ENCODE measurements at regions not wholly inside any gene's neighbourhood (a gene's known extent, or its start where the extent isn't known, plus 50 kb on each side); places are given as distances from the start of the nearest gene placed in this dataset.

DNA sequence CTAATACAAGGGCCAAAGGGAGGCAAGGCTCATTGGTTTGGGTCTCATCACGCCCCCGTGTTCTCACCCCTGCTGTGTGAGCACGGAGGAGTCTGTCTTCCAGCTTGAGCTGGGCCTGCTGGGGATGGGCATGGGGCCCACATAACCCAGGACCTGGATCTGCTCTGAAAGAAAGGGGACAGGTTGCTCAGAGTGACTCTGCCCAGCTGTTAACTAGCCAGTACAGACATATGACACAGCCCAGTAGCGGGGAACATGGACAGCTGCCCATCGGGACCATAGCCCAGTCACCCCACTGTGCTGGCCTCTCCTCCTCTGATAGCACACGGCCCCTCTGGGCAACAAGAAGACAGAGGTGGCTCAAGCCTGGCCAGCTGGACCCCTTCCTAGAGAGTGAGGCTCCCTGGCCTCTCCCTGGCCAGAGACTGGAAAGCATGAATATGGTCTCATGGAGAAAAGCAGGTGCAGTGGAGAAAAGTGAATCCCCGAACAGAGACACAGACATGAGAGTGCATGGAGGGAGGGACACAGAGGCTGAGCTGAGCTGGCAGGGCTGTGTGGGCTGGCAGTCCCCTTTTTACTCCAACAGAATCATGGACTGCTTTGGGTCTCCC is 973.9 kb downstream of the BRD1 start:
- no peak overlapping the region for H2AFZ ChIP-seq
- WGBS, 2 experiments (ENCODE audit: low coverage in 1 of 2, low lambda C conversion rate in 2 of 2, missing lambda C conversion rate in 2 of 2), result 22 to 29% methylated on average over 7 of the region's 7 CpGs
- no peak overlapping the region for H3K4me2 ChIP-seq (ENCODE audit: unreplicated experiment)
- H3K4me1 ChIP-seq (ENCODE audit: insufficient read depth), result no peaks in the 10 kb centered on the region
- no peaks in the 10 kb centered on the region for H3K27me3 ChIP-seq (replicated peaks; ENCODE audit: insufficient read depth)
- no peak overlapping the region for H3K4me3 ChIP-seq
- H3K36me3 ChIP-seq (ENCODE audit: low read depth), result no peaks in the 10 kb centered on the region
- no peaks in the 10 kb centered on the region for H3K79me2 ChIP-seq (ENCODE audit: insufficient read depth)
- TF ChIP-seq EZH2 (IDR thresholded peaks at IDR 0.05; ENCODE audit: insufficient read depth, poor library complexity, severe bottlenecking), result no peak
- no peak for TF ChIP-seq EZH2phosphoT487 (IDR thresholded peaks at IDR 0.05; ENCODE audit: insufficient read depth, low read depth)
- in situ Hi-C loops (cut with MboI), result no loop called here
- DNase-seq, result no peak
- no peak overlapping the region for H3K9ac ChIP-seq
- no peaks in the 10 kb centered on the region for H3F3A ChIP-seq (ENCODE audit: insufficient read depth)
- H4K20me1 ChIP-seq (ENCODE audit: insufficient read depth), result no peaks in the 10 kb centered on the region
- H3K9me3 ChIP-seq (ENCODE audit: low read depth), result no peaks in the 10 kb centered on the region
- no peak overlapping the region for H3K27ac ChIP-seq
- H3K9me2 ChIP-seq (ENCODE audit: insufficient read depth), result no peaks in the 10 kb centered on the region

DNA sequence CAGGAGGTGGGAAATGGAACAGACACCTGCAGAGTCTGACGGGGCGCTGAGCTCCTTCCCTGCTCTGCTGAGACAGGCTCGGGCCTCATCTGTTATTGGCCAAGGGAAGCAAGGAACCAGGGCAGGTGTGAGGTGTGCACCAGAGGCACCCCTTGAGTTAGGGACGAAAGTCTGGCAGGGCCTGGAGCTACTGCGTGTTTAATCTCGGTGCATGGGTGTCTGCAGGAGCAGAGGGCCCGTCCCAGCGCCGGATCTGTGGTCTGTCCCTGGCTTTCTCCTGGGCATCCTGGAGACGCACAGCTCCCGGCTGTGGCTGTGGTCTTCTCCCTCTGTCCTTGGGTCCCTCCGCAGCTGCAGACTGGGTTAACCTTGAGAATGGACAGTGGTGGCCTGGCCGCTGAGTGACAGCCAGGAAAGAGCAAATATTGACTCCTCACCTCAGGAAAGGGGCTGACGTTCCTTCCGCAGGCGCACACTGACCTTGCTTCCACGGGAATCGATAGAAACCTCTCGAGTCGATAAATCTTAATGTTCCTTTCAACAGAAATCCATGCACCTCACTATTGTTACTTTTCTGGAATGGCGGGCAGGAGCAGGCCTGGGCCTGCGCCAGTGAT is 975.6 kb downstream of the BRD1 start:
- Histone ChIP-seq H3K79me2 (ENCODE audit: insufficient read depth) (no peaks in the 10 kb centered on the region), H3K4me1 (ENCODE audit: insufficient read depth) (no peaks in the 10 kb centered on the region), H3K9ac (no peak overlapping the region), H3K27ac (no peak overlapping the region), H3K27me3 (replicated peaks; ENCODE audit: insufficient read depth) (no peaks in the 10 kb centered on the region), H3K9me2 (ENCODE audit: insufficient read depth) (no peaks in the 10 kb centered on the region), H3F3A (ENCODE audit: insufficient read depth) (no peaks in the 10 kb centered on the region), H3K4me2 (ENCODE audit: unreplicated experiment) (no peak overlapping the region), H3K9me3 (ENCODE audit: low read depth) (no peaks in the 10 kb centered on the region), H4K20me1 (ENCODE audit: insufficient read depth) (no peaks in the 10 kb centered on the region), H3K4me3 (no peak overlapping the region), H3K36me3 (ENCODE audit: low read depth) (no peaks in the 10 kb centered on the region), H2AFZ (no peak overlapping the region)
- no peak for TF ChIP-seq EZH2phosphoT487 (IDR thresholded peaks at IDR 0.05; ENCODE audit: insufficient read depth, low read depth)
- in situ Hi-C loops (cut with MboI), result no loop called here
- WGBS, 2 experiments (ENCODE audit: low coverage in 1 of 2, low lambda C conversion rate in 2 of 2, missing lambda C conversion rate in 2 of 2), result 60% methylated on average over 22 of the region's 22 CpGs
- DNase-seq, result no peak

DNA sequence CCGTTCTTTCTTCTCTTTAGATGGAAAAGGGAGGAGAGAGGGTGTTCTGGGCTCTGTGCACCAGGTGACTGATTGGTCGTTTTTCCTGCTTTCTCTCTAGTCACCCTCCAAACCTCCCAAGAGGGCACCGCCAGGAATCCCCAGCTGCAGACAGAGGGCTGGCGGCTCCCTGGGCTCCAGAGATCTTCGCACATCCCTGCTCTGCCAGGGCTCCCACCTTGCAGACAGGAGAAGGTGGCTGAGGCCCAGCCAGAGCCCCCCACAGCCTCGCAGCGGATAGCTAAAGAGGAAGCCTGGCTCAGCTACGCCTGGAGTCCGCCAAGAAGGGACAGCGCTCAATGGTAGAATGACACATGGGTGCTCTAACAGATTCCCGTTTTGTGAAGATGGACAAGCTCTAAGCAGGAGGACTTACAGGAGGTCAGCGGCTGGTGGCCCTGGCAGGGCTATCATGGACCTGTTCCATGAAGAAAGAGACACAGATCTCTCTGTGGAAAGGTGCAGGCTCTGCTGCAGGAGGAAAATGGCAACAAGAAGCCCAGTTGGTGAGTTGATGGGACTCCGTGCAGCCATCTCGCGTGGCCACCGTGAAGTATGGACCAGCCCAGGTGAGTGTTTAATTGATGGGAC is 976.9 kb downstream of the BRD1 start:
- no peak for TF ChIP-seq EZH2phosphoT487 (IDR thresholded peaks at IDR 0.05; ENCODE audit: insufficient read depth, low read depth)
- TF ChIP-seq EZH2 (IDR thresholded peaks at IDR 0.05; ENCODE audit: insufficient read depth, poor library complexity, severe bottlenecking), result no peak
- no peak overlapping the region for H3K4me2 ChIP-seq (ENCODE audit: unreplicated experiment)
- no peak overlapping the region for H3K9ac ChIP-seq
- no peaks in the 10 kb centered on the region for H3K79me2 ChIP-seq (ENCODE audit: insufficient read depth)
- H3K27ac ChIP-seq, result no peak overlapping the region
- DNase-seq, result no peak
- H4K20me1 ChIP-seq (ENCODE audit: insufficient read depth), result no peaks in the 10 kb centered on the region
- no peak overlapping the region for H3K4me3 ChIP-seq
- H3K4me1 ChIP-seq (ENCODE audit: insufficient read depth), result no peaks in the 10 kb centered on the region
- in situ Hi-C loops (cut with MboI), result no loop called here
- H3K27me3 ChIP-seq (replicated peaks; ENCODE audit: insufficient read depth), result no peaks in the 10 kb centered on the region
- no peaks in the 10 kb centered on the region for H3K36me3 ChIP-seq (ENCODE audit: low read depth)
- no peak overlapping the region for H2AFZ ChIP-seq
- no peaks in the 10 kb centered on the region for H3K9me2 ChIP-seq (ENCODE audit: insufficient read depth)
- H3F3A ChIP-seq (ENCODE audit: insufficient read depth), result no peaks in the 10 kb centered on the region
- H3K9me3 ChIP-seq (ENCODE audit: low read depth), result no peaks in the 10 kb centered on the region
- WGBS, 2 experiments (ENCODE audit: low coverage in 1 of 2, low lambda C conversion rate in 2 of 2, missing lambda C conversion rate in 2 of 2), result 57 to 58% methylated on average over 16 of the region's 16 CpGs

DNA sequence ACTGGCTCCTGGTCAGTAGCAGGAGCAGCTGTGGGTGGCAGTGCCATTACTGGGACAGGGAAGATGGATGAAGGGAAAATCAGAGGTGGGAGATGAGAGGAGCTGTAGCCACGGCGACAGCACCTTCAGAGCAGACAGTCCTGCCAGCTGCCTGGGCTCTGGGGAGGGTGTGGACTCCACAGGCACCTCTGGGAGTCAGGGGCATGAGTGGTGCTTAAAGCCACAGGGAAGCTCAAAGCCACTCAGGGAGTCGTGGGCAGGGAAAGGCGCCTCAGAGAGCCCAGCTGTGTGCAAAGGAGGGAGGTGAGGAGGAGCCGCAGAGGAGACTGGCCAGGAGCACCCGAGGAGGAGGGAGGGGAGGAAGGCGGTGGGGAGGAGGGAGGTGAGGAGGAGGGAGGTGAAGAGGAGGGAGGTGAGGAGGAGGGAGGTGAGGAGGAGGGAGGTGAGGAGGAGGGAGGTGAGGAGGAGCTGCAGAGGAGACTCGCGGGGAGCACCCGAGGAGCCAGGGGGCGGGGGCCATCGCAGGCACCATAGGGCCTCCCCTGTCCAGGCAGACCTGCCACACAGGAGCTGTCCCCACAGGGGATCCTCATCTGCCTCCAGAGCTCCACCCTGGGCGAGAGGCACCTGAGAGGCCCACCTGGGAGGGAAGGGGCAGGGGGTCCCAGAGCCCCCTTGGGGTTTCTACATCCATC is 977.6 kb downstream of the BRD1 start:
- no peaks in the 10 kb centered on the region for H3K9me3 ChIP-seq (ENCODE audit: low read depth)
- H3K27me3 ChIP-seq (replicated peaks; ENCODE audit: insufficient read depth), result no peaks in the 10 kb centered on the region
- H3K36me3 ChIP-seq (ENCODE audit: low read depth), result no peaks in the 10 kb centered on the region
- no peak overlapping the region for H3K27ac ChIP-seq
- no peak overlapping the region for H3K4me2 ChIP-seq (ENCODE audit: unreplicated experiment)
- TF ChIP-seq EZH2phosphoT487 (IDR thresholded peaks at IDR 0.05; ENCODE audit: insufficient read depth, low read depth), result no peak
- no peak for TF ChIP-seq EZH2 (IDR thresholded peaks at IDR 0.05; ENCODE audit: insufficient read depth, poor library complexity, severe bottlenecking)
- no peak overlapping the region for H3K4me3 ChIP-seq
- no peaks in the 10 kb centered on the region for H3K4me1 ChIP-seq (ENCODE audit: insufficient read depth)
- H4K20me1 ChIP-seq (ENCODE audit: insufficient read depth), result no peaks in the 10 kb centered on the region
- no peaks in the 10 kb centered on the region for H3K9me2 ChIP-seq (ENCODE audit: insufficient read depth)
- H3K79me2 ChIP-seq (ENCODE audit: insufficient read depth), result no peaks in the 10 kb centered on the region
- in situ Hi-C loops (cut with MboI), result no loop called here
- WGBS, 2 experiments (ENCODE audit: low coverage in 1 of 2, low lambda C conversion rate in 2 of 2, missing lambda C conversion rate in 2 of 2), result 24 to 34% methylated on average over 8 of the region's 13 CpGs
- H2AFZ ChIP-seq, result no peak overlapping the region
- H3K9ac ChIP-seq, result no peak overlapping the region
- no peak for DNase-seq
- H3F3A ChIP-seq (ENCODE audit: insufficient read depth), result no peaks in the 10 kb centered on the region
